ENCODE measurements at regions not wholly inside any gene's neighbourhood (a gene's known extent, or its start where the extent isn't known, plus 50 kb on each side); places are given as distances from the start of the nearest gene placed in this dataset.

DNA sequence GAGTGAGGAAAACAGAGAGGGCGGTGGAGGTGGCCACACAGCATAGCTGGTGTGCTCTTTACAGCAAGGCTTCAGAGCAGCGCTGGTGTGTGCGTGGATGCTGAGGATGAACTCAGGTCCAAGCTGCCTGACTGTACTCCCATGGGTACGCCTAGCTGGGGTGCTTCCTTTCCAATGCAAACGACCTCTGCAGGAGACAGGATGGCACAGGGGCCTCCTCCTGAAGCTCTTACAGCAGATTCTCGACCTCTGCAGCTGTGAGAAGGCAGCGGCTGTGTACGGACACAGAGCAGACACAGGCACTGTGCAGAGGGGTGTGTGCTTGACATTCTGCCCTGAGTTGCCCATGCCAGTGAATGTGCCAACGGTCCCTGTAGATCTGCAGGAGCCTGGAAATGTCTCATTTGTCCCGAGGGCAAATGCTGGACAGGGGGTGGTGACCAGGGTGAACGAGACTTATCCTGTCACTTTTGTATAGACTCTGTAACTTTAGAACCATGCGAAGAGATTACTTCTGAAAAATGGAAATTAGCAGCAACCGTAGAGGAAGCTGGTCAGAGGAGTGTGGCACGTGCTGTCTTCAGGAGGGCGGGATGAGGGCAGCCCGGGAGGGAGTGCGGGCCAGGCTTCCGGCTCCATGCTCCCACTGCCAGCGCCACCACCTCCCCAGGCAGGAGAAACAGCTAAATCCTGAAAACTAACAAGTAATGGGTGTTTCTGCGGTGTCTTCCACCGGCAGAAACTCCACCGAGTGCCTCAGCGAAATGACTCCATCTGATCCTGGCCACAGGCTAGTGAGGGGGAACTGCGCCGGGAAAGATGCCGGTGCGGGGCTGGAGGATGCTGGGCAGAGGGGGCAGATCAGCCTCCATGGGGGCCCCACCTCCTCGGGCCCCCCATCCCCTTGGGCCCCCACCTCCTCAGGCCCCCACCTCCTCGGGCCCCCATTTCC is 120.9 kb upstream of the RPS6KA2 start:
- DNase-seq, result no peak

GRCh38 chr6:166745801-166746668 is 119.0 kb upstream of the RPS6KA2 start:
- DNase-seq, result no peak

DNA sequence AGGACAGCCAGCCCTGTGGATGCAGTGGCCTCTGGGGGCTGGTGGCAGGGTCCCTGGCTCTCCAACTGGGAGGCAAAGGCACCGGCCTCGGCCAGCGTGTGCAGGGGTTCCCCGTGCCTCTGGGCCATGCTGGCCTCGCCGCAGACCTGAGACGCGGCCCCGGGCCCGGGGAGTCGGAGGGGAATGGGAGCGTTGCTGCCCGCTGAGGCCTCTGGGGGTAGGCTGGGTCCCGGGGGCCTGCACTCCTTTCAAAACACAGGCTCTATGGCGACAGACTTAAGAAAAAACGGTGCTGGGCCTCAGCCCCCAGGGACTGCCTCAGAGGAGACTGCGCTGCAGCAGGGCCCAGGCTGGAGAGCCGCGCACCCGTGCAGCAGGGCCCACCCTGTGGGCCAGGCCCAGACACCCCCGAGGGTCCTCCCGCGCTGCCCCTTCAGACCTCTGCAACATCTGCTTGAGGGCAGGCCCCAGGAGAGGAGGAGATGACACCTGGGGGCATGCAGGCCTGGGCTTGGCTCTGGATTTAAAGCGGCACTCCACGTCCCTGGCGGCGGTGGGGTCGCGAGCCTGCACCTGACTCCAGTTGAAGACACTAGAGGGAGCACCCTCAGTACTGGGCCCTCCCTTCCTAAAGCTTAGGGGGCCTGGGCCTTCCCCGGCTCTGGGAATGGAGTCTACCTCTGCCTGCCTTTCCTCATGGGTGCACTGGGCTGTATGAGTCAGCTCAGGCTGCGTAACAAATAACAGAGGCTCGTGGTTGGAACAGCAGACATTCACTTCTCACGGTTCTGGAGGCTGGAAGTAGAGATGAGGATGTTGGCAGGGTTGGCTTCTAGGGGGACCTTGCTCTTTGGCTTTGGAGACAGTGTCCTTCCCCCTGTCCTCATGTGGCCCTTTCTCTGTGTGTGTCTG is 117.4 kb upstream of the RPS6KA2 start:
- DNase-seq, result no peak

- DNase-seq, result no peak
These were observed 116.6 kb upstream of the RPS6KA2 start for GRCh38 chr6:166743406-166744222.

- no peak for DNase-seq
These were observed 115.9 kb upstream of the RPS6KA2 start for GRCh38 chr6:166742981-166743380.

GRCh38 chr6:166739976-166740318 is 112.9 kb upstream of the RPS6KA2 start:
- DNase-seq, result no peak

- no peak for DNase-seq
These were observed 112.3 kb upstream of the RPS6KA2 start for GRCh38 chr6:166739117-166739975.

DNA sequence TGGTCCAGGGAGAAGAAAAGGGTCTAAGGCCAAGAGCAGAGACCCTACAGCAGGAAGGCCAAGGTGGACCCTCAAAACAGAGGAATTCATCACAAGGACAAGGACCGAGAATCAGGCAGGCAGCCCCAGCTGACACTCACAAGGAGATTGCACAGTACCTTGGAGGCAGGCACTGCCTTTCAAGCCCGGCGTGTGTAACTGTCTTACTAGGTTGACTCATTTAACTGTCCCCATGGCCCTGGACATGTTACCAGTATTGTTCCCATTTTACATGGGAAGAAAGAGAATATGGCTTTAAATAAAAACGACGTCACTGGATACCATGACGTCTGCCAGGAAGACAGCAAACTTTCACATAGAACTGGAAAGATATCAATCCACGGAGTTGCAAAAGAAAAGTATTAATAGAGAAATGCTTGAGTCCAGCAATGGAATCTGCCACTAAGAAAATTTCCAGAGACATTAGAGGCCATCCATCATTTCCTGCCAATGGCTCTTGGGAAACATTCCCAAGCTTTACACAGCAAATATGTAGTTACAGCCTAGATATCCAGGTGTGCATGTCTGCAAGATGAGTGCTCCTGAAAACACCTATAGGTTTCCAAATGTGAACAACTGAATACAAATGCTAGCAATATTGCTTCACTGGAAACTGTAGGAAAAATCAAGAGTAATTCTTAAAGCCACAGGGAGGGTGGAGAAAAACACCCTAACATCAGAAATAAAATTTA is 111.5 kb upstream of the RPS6KA2 start:
- no peak for DNase-seq

GRCh38 chr6:166737261-166737660 is 110.2 kb upstream of the RPS6KA2 start:
- no peak for DNase-seq

DNA sequence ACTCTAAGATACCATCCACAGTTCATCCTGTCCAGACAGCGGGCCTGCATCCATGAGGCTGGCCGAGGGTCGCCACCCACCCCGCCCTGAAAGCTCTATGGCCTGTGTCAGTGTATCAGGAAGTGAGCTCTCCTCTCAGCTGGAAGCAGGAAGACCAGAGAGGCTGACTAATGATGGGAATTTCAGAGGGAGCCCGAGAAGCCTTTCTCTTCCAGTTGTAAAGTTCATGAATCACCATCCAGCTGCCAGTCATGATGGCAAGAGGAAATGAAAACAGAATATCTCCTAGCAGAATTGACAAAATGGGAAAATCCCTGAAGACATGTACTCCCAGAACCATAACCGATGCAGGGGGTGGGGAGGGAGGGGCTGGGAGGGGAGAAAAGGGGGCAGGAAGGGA is 109.6 kb upstream of the RPS6KA2 start:
- DNase-seq, result no peak

- DNase-seq, result no peak
These were observed 106.8 kb upstream of the RPS6KA2 start for GRCh38 chr6:166733900-166734299.

GRCh38 chr6:166729658-166730057 is 102.6 kb upstream of the RPS6KA2 start:
- no peak for DNase-seq

- no peak for DNase-seq
These were observed 102.0 kb upstream of the RPS6KA2 start for GRCh38 chr6:166728884-166729530.

- no peak for DNase-seq
These were observed 99.2 kb upstream of the RPS6KA2 start for GRCh38 chr6:166726201-166726600.

GRCh38 chr6:166725571-166725970 is 98.5 kb upstream of the RPS6KA2 start:
- no peak for DNase-seq

DNA sequence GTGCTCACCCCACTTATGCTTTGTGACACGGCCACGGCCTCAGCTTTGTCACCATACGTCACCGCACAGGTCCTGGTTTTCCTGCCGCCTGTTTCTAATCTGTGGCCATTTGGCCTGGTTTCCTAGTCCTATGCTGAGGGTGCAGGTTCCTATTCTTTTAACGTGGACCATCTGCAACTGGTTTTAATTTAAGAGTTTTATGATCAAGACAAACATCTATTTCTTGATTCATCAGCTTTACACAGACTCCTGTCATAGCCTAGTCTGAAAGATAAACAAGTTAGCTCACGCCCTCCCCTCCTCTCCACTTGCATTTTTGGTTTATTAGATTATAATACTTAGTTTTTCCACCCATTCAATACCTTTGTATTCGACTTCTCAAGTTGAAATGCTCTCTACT is 97.5 kb upstream of the RPS6KA2 start:
- no peak for DNase-seq

DNA sequence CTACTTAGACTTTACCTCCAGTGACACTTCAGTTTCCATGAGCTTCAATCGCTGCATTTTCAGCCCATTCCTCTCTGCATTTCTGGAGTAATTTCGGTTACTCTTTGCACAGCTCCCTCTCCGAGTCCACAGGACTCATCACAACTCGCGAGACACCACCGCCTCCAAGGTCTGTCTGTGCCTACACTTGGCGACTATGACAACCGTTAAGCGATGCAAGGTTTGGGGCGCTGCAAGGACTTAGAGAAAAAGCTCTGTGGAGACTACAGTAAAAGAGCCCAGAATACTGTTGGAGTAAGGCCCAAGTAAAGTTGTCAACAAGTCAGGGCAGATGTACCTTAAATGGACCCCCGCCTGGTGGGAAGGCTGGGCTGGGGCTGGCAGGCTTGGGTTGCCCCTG is 95.7 kb upstream of the RPS6KA2 start:
- no peak for DNase-seq

- no peak for DNase-seq
These were observed 94.5 kb upstream of the RPS6KA2 start for GRCh38 chr6:166721576-166721975.

- DNase-seq, result no peak
These were observed 93.8 kb upstream of the RPS6KA2 start for GRCh38 chr6:166720856-166721255.

- no peak for DNase-seq
These were observed 92.0 kb upstream of the RPS6KA2 start for GRCh38 chr6:166719019-166719418.
